ENCODE measurements at regions not wholly inside any gene's neighbourhood (a gene's known extent, or its start where the extent isn't known, plus 50 kb on each side); places are given as distances from the start of the nearest gene placed in this dataset.

GRCh38 chr10:113967126-113967525, 76.5 kb upstream of the ADRB1 start:
- no peak for DNase-seq (ENCODE audit: low read depth in 2 of 2)

DNA sequence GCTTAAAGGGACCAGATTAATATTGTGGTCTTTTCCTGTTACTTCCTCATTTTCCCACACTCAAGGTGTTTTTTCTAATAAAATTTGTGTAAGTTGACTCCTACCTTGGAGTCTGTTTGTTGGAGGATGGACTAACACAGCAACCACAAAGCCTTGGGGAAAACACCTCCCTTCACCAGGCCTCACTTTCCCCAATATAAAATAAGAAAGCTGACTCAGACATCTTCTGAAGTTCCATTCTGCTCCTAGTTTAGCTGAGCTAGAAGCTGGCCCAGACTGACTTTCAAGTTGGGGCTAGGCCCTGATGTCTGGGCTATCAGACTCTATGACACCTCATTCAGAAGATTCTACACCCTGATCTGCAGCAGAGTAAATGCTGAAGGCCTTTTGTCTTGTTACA, 73.0 kb upstream of the ADRB1 start:
- DNase-seq (ENCODE audit: low read depth in 2 of 2) = no peak

- DNase-seq (ENCODE audit: low read depth in 2 of 2) = no peak
Measured at GRCh38 chr10:113971349-113971973, 72.2 kb upstream of the ADRB1 start.

DNA sequence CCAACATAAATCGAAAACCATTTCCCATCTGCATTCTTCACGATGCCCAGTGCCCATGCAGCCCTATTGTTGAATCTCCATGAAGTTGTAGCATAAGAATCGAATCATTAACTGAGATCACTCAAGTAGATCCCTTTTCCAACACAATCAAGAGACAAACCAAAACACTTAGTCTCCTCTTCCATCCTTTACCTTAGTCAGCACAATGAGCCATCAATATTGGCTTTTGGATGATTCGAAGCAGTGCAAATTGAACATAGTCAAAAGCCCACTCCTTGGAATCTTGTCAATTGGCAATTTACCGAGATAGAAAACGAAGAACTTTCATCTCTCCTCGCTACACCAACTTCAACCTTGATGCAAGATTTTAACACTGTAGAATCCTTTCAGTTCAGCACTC, 66.5 kb upstream of the ADRB1 start:
- DNase-seq (ENCODE audit: low read depth in 2 of 2) = no peak

DNA sequence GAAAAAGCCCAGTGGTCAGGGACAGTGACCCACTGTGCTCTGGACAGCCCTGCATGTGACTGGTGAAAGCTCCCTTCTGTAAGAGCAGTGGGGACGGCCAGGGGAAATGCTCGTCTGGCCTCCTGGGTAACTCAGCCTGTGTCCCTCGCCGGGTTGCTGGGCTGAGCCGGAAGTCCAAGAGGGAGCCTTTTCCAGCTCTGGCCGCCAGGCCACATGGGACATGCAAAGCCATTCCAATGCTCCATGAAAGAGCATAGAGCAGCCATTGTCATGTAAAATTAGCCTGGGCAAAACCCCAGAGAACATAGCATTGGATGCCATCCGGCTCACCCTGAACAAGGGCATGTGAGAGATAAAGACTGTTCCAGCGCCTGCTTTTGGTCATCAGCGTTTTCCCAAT, 64.9 kb upstream of the ADRB1 start:
- DNase-seq (ENCODE audit: low read depth in 2 of 2) = no peak

GRCh38 chr10:113979409-113979808, 64.3 kb upstream of the ADRB1 start:
- no peak for DNase-seq (ENCODE audit: low read depth in 2 of 2)

DNA sequence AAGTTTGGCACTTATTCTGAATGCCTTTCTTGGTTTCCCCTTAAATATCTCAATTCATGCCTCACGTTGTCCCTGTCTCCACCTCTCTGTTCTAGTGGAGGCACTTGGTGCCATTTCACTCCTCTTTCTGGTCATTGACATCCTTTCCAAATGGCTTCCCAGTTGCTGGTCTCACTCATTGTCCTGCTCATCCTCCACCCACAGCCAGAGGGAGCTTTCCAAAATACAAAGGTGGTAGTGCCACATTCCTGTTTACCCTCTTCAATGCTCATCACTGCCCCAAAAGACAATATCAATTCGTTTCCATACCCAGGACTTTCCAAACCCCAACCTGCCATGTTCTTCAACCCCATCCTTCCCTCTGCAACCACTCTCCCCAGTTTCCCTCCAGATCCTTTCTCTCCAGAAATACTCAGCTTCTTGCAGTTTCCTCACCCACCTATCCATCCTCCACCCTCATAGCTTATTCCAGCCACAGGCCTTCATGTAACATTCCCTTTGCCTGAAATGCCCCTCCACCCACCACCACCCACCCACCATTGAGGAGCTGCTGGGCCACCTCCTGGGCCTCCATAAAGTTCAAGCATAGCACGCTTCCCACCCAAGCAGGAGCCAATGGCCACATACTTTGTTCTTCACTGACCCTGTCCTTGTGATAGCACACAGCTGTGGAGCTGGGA, 63.1 kb upstream of the ADRB1 start:
- no peak for DNase-seq (ENCODE audit: low read depth in 2 of 2)

DNA sequence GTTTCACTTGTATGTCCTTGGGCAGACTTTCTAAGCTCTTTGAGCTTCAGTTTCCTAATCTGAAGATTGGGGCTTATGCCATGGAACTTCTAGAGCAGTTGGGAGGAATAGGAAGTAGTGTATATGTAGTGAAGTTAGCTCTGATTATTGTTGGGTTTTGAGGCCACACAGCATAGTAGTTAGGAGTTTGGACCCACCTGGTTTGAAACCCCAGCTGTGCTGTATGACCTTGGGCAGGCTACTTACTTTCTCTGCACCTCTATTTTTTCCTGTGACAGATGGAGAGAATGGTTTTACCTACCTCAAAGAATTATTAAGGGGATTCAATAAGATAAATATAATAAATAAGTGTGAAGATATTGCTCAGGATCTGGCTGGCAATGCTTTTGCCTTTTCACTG, 61.4 kb upstream of the ADRB1 start:
- DNase-seq (ENCODE audit: low read depth in 2 of 2) = no peak

DNA sequence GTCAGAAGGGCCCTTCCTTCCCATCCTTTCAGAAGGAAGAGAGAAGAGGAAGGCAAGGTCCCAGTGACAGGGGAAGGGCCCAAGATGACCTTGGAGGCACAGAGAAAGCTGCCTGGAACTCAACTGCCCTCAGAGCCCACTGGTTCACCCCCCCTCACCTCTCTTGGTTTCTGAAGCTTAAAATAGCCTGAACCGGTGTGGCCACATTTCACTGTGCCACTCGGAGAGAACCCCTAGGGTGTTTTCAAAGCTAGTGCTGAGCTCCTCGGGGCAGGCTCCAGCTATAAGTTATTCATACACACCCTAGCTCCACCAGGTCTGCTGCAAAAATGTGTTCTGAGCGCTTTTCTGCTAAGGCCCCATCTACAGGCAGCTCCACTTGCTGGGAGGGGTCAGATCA, 60.9 kb upstream of the ADRB1 start:
- DNase-seq (ENCODE audit: low read depth in 2 of 2) = no peak

DNA sequence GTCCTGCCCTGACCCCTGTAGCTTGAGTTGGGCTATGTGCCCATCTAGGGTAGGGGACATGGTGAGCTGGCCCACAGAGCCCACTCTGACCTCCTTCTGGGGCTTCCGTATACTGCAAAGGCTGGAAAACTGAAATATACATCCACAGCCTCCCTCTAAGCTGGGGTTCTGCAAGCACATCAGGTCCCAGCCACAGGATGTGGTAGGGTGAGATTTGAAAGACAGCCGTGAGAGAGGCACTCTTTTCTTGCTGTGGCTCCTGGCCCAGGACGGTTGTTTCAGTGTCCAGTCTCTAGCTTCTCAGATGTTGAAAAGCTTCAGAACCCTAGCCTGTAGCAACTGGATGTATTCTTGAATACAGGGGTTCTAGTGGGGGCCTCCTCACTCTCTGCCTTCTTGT, 60.1 kb upstream of the ADRB1 start:
- DNase-seq (ENCODE audit: low read depth in 2 of 2) = no peak

GRCh38 chr10:113985297-113985844, 58.3 kb upstream of the ADRB1 start:
- no peak for DNase-seq (ENCODE audit: low read depth in 2 of 2)

DNA sequence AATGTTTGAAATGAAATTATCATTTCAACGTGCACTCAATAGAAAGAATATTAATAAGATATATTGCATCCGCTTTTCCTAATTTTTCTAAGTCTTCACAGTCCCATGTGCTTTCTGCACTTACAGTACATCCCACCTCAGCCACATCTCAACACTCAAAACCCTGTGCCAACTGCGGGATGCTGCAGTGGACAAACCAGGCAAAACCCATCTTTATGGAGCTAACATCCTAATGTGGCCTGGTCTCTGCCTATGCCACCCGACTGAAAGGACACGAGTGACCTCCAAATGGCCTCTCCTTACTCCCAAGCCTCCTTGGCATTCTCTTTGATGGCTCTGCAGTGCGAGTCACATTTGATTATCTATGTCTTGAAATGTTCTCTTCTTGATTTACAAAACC, 57.4 kb upstream of the ADRB1 start:
- no peak for DNase-seq (ENCODE audit: low read depth in 2 of 2)

- no peak for DNase-seq (ENCODE audit: low read depth in 2 of 2)
Measured at GRCh38 chr10:113987156-113987555, 56.5 kb upstream of the ADRB1 start.

GRCh38 chr10:113987805-113988204, 55.9 kb upstream of the ADRB1 start:
- DNase-seq (ENCODE audit: low read depth in 2 of 2) = no peak

DNA sequence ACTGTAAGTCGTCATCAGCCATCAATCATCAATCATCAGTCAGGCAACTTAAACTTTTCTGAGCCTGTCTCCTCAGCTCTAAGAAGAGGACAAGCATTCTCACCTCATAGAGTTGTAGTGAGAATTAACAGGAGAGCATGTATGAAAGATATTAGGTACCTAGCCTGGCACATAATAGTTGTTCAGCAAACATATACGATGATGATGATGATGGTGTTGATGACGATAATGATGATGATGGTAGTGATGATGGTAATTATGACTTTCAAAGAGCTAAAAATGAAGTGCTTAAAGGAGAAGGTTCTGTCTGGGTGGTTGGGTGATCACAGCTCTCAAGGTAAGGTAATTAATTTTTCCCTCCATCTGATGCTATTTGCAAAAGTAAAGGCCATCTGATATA, 55.1 kb upstream of the ADRB1 start:
- DNase-seq (ENCODE audit: low read depth in 2 of 2) = no peak

- DNase-seq (ENCODE audit: low read depth in 2 of 2) = peak; percentile 11 to 40
Measured at GRCh38 chr10:113991091-113991860, 52.4 kb upstream of the ADRB1 start.

DNA sequence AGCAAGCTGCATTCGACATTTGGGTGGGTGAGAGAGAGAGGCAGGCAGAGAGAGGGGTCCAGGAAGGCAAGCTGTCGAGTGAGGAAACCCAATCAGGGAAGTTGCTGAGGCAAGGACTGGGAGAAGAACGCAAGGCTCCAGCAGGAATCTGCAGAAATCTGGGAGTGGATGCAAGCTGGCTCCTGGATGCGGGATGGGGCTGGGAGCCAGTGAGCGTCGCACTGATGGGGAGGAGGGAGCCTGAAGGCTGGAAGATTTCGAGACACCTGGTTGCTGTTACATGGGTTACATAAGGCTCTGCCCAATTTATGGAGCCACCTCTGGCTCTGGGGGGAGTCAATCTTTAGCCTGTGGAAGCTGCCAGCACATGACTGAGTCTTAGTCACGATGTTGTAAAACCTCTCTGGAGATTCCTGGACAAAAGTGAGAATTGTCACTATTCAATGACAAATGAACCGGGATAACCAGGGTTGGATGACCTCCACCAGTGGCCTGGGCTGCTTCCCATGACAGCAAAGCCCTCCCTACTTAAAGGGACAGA, 51.1 kb upstream of the ADRB1 start:
- no peak for DNase-seq (ENCODE audit: low read depth in 2 of 2)

DNA sequence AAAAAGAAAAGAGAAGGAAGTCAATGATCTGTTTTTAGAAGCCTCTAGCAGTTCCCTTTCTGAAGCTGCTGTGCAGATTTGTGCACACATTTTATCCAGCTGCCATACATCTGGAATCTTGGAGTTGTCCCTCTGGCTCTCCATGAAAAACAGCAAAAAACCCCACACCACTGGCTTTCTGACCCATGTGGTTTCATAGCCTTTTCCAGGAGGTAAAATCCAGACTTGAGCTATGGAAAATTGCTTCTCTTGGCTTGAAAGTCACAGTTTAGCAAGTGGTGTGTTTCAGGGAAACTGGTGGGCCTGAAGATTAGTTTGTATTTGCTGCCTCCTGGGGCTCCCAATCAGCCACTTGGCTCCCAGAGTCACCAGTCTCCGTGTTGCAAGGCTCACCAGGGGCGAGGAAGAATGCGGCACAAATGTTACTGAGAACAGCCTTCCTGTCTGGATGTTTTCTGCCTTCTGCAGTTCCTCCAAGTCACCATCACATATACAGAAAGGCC, 50.1 kb upstream of the ADRB1 start:
- DNase-seq (ENCODE audit: low read depth in 2 of 2) = no peak
